ENCODE measurements at regions not wholly inside any gene's neighbourhood (a gene's known extent, or its start where the extent isn't known, plus 50 kb on each side); places are given as distances from the start of the nearest gene placed in this dataset.

DNA sequence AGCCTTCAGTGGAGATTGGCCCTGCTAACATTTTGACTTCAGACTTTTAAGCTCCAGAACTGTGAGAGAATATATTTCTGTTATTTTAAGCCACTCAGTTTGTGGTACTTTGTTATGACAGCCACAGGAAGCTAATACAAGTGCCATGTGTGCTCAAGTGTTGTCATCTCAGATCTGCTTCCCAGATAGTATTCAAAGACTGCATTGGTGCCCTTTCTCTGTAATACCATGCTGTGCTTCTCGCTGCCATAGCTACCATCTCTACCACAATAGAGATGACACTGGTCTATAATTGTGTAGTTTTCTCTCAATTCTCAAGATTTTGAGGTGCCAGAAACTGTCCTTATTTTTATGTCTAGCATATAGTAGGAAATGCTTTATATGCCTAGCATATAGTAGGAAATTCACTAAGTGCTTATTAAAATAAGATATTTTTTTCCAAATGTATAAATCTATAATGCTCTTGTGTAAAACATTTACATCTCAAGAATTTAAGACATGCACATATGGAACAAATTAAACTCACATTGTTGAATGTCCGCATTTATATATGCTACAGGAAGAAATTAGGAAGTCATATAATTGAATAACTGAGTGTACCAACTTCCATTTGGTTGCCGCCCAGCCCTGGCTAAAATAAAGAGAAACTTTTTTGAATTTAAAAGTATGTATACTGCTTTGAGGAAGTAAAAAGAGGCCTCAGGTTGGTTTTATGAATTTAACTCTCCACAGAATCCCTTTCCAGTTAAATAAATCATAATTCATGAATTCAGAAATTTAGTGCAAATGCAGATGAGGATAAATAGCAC, 77.6 kb downstream of the TPBG start:
- ATAC-seq = no peak
- Histone ChIP-seq H3K27ac (no peak overlapping the region), H3K9me3 (no peaks in the 10 kb centered on the region), H3K4me3 (no peak overlapping the region), H3K4me1 (no peaks in the 10 kb centered on the region), H3K36me3 (no peaks in the 10 kb centered on the region), H3K27me3 (no peaks in the 10 kb centered on the region)
- 46% methylated on average over 3 of the region's 3 CpGs for WGBS (ENCODE audit: insufficient coverage, low coverage, low lambda C conversion rate, missing lambda C conversion rate)
- TF ChIP-seq, protein P1, sequence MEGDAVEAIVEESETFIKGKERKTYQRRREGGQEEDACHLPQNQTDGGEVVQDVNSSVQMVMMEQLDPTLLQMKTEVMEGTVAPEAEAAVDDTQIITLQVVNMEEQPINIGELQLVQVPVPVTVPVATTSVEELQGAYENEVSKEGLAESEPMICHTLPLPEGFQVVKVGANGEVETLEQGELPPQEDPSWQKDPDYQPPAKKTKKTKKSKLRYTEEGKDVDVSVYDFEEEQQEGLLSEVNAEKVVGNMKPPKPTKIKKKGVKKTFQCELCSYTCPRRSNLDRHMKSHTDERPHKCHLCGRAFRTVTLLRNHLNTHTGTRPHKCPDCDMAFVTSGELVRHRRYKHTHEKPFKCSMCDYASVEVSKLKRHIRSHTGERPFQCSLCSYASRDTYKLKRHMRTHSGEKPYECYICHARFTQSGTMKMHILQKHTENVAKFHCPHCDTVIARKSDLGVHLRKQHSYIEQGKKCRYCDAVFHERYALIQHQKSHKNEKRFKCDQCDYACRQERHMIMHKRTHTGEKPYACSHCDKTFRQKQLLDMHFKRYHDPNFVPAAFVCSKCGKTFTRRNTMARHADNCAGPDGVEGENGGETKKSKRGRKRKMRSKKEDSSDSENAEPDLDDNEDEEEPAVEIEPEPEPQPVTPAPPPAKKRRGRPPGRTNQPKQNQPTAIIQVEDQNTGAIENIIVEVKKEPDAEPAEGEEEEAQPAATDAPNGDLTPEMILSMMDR (IDR thresholded peaks at IDR 0.05) = no peak
- TF ChIP-seq POLR2A (IDR thresholded peaks at IDR 0.05) = no peak
- intact Hi-C loops (cut with DNase I) = no loop called here
- DNase-seq = no peak

DNA sequence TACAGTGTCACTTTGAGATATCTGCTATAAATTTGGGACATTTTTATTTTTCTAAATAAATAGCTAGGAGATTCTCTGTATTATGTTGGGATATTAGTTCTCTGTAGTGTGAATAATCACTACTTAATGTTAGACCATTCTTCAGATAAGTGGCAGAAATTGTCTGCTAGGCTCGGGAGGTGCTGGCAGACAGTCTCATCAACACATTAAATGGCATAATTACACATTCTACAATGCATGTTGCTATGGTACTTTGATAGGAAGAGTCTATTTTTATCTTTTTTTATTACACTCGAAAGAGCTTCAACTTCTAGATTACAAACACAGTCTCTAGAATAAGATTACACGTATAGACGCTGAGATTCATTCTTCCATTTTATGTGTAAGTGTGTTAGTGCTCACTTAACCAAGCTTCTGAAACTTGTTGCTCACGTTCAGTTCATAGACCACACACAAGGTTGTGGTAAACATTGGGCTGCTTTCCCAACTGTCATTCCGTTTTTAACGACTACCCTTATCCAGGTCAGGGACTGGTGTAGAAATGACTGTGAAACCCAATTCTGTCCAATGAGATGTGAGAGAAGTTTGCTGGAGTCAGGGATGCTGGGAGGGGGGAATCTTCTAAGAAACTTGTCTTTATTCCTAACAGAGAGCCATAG, 78.6 kb downstream of the TPBG start:
- no peaks in the 10 kb centered on the region for H3K4me1 ChIP-seq
- 40% methylated on average over 7 of the region's 7 CpGs for WGBS (ENCODE audit: insufficient coverage, low coverage, low lambda C conversion rate, missing lambda C conversion rate)
- no peaks in the 10 kb centered on the region for H3K9me3 ChIP-seq
- ATAC-seq (no peak), DNase-seq (no peak)
- H3K36me3 ChIP-seq = no peaks in the 10 kb centered on the region
- H3K27ac ChIP-seq = no peak overlapping the region
- TF ChIP-seq, protein P1 (IDR thresholded peaks at IDR 0.05) = no peak
- no peak for TF ChIP-seq POLR2A (IDR thresholded peaks at IDR 0.05)
- H3K4me3 ChIP-seq = no peak overlapping the region
- H3K27me3 ChIP-seq = no peaks in the 10 kb centered on the region
- intact Hi-C loops (cut with DNase I) = no loop called here

DNA sequence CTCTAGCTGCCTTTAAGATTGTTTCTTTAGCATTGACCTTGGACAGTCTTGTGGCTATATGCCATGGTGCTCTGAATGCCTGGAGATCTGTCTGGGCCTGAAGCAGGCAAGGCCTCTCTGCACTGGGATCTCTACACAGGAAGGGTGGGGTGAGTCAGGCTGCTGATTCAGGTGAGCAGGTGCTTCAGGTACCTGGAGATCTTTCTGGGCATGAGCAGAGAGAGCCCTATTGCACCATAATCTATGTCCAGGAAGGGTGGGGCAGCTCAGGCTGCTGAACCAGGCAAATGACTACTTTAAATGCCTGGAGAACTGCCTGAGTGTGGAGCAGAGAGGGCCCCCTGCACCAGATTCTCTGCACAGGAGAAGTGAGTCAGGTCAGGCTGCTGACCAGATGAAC, 94.5 kb downstream of the TPBG start:
- Histone ChIP-seq H3K4me3 (no peak overlapping the region), H3K9me3 (no peaks in the 10 kb centered on the region), H3K27me3 (no peaks in the 10 kb centered on the region), H3K27ac (no peak overlapping the region), H3K4me1 (no peaks in the 10 kb centered on the region), H3K36me3 (no peaks in the 10 kb centered on the region)
- DNase-seq = no peak
- intact Hi-C loops (cut with DNase I) = no loop called here
- ATAC-seq = no peak
- TF ChIP-seq, protein P1 (IDR thresholded peaks at IDR 0.05) = no peak
- TF ChIP-seq POLR2A (IDR thresholded peaks at IDR 0.05) = no peak

DNA sequence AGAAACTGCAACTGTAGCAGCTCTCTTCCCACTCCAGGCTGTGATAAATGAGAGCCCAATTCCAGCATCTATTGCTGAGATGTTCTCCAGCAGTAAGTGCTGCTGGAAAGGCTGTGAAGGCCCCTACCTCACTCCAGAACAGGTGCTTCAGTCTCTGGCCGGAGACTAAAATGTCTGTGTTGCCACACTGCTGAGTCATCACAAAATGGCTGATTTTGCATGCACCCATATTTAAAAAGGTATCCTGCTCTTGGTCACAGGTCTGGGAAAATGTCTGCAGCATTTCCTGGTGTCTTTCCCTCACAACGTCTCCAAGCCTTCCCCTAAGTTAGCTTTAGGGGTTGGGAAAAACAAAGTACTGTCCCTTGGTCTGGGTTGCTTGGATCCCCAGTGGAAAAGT, 95.1 kb downstream of the TPBG start:
- intact Hi-C loops (cut with DNase I) = no loop called here
- H3K4me1 ChIP-seq = no peaks in the 10 kb centered on the region
- DNase-seq (no peak), ATAC-seq (no peak)
- WGBS (ENCODE audit: insufficient coverage, low coverage, low lambda C conversion rate, missing lambda C conversion rate) = 44% methylated on average over 1 of the region's 2 CpGs
- no peaks in the 10 kb centered on the region for H3K36me3 ChIP-seq
- H3K27me3 ChIP-seq = no peaks in the 10 kb centered on the region
- no peaks in the 10 kb centered on the region for H3K9me3 ChIP-seq
- H3K4me3 ChIP-seq = no peak overlapping the region
- H3K27ac ChIP-seq = no peak overlapping the region
- TF ChIP-seq POLR2A (IDR thresholded peaks at IDR 0.05) = no peak
- TF ChIP-seq, protein P1 (IDR thresholded peaks at IDR 0.05) = no peak

Measured in right lobe of liver (tissue), 6 donors.